HepG2 (cell line): ENCODE measurements at regions not wholly inside any gene's neighbourhood (a gene's known extent, or its start where the extent isn't known, plus 50 kb on each side); places are given as distances from the start of the nearest gene placed in this dataset.

Source experiments
- DNMT3B ChIP-seq: conservative IDR thresholded peaks from 2 replicates; pipeline ENCODE4 v1.6.1; 2016; ENCODE audit warnings: missing biosample characterization, control low read depth
- FOXJ3 ChIP-seq: sonication (generic); formaldehyde crosslinking; IDR thresholded peaks from 2 replicates; pipeline ENCODE4 v1.4.0; 2020; ENCODE audit warnings: missing genetic modification reagents, mild to moderate bottlenecking, borderline replicate concordance
- MEIS1 ChIP-seq: sonication (generic); formaldehyde crosslinking; IDR thresholded peaks from 2 replicates; pipeline ENCODE4 v1.9.0; 2021; ENCODE audit warnings: mild to moderate bottlenecking, missing genetic modification reagents, moderate library complexity, borderline replicate concordance
- MYC ChIP-seq: sonication (generic); formaldehyde crosslinking; IDR thresholded peaks from 2 replicates; pipeline ENCODE4 v1.9.0; 2021; ENCODE audit warnings: missing genetic modification reagents, borderline replicate concordance
- NONO ChIP-seq, 2 experiments: fragments of 450-650 bp in 1 of 2; sonication (generic) in 1 of 2; formaldehyde crosslinking in 1 of 2; IDR thresholded peaks in 1 of 2; conservative IDR thresholded peaks in 1 of 2; 2 replicates each; pipeline versions ENCODE4 v1.6.1 to v1.8.0; 2017 to 2022; ENCODE audit warnings: mild to moderate bottlenecking in 1 of 2, missing genetic modification reagents in 1 of 2, moderate library complexity in 1 of 2
- PPARG ChIP-seq: conservative IDR thresholded peaks from 2 replicates; pipeline ENCODE4 v1.6.1; 2016; ENCODE audit warnings: missing biosample characterization, missing genetic modification reagents
- PRMT3 ChIP-seq: sonication (generic); formaldehyde crosslinking; IDR thresholded peaks from 2 replicates; pipeline ENCODE4 v1.8.1; 2022; ENCODE audit warnings: low read depth, mild to moderate bottlenecking, moderate library complexity, missing genetic modification reagents, borderline replicate concordance
- ZFP1 ChIP-seq: IDR thresholded peaks from 2 replicates; pipeline ENCODE4 v1.6.1; 2016
- ZNF180 ChIP-seq: sonication (generic); formaldehyde crosslinking; IDR thresholded peaks from 2 replicates; pipeline ENCODE4 v1.4.0; 2020; ENCODE audit warnings: low read depth, missing genetic modification reagents, borderline replicate concordance
- ZNF260 ChIP-seq: sonication (generic); formaldehyde crosslinking; IDR thresholded peaks from 2 replicates; pipeline ENCODE4 v1.4.0; 2020; ENCODE audit warnings: missing genetic modification reagents, low read depth, mild to moderate bottlenecking, borderline replicate concordance
- ZNF282 ChIP-seq: fragments of 450-650 bp; IDR thresholded peaks from 2 replicates; pipeline ENCODE4 v1.6.1; 2018; ENCODE audit not compliant: partially characterized antibody
- ZNF292 ChIP-seq: sonication (generic); formaldehyde crosslinking; IDR thresholded peaks from 2 replicates; pipeline ENCODE4 v1.8.1; 2022; ENCODE audit warnings: mild to moderate bottlenecking, low read depth, missing genetic modification reagents, borderline replicate concordance
- ZNF343 ChIP-seq: sonication (generic); formaldehyde crosslinking; IDR thresholded peaks from 2 replicates; pipeline ENCODE4 v1.4.0; 2020; ENCODE audit warnings: mild to moderate bottlenecking, missing genetic modification reagents
- ZNF431 ChIP-seq: sonication (generic); formaldehyde crosslinking; IDR thresholded peaks from 2 replicates; pipeline ENCODE4 v1.9.0; 2022; ENCODE audit warnings: missing genetic modification reagents, low read depth, mild to moderate bottlenecking, borderline replicate concordance
- ZNF562 ChIP-seq: sonication (generic); formaldehyde crosslinking; IDR thresholded peaks from 2 replicates; pipeline ENCODE4 v1.8.0; 2022; ENCODE audit warnings: missing genetic modification reagents, borderline replicate concordance
- TF ChIP-seq, protein P1 (sequence below): sonication (generic); formaldehyde crosslinking; IDR thresholded peaks from one replicate; pipeline ENCODE4 v1.5.1; 2020; ENCODE audit warnings: mild to moderate bottlenecking, missing genetic modification reagents; ENCODE audit errors: not compliant biosample characterization
- TF ChIP-seq, protein P2 (sequence below): sonication (generic); formaldehyde crosslinking; IDR thresholded peaks from 2 replicates; pipeline ENCODE4 v1.4.0; 2020; ENCODE audit warnings: missing genetic modification reagents

DNA sequence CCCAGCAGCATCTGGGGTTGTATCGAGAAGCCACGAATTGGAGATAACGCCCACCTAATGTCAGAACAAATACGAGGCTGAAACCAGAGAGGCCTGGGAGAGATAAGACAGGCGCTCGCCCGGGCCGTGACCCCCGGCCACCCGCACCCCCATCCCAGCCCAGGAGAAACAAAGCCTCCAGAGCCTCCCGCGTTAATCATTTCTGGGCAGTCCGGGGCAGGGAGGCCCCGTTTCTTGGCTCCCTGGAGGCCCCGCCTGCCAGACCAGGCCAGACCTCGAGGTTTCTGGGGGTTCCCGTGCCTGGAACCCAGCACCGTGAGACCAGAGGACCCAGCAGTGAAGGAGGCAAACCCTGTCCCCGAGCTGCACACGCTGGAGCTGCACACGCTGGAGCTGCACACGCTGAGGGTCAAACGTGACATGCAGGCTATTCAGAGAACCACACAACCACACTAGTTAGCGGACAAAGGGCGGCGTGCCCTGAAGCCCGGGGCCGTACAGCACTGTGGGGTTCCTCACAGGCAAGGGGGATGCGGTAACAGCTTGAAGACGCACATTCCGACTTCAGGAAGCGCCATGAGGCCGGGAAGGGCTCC is 53.4 kb downstream of the FOXL3 start (continued):
- TF ChIP-seq PRMT3 (CRISPR knock-in tag) (no peak), DNMT3B (CRISPR knock-in tag) (no peak), ZNF180 (CRISPR knock-in tag) (no peak), ZFP1 (CRISPR knock-in tag) (no peak), MEIS1 (CRISPR knock-in tag) (no peak), FOXJ3 (CRISPR knock-in tag) (peak; percentile 59; the same call in 1 of the 2 replicates), ZNF562 (CRISPR knock-in tag) (no peak), PPARG (CRISPR knock-in tag) (no peak), ZNF431 (CRISPR knock-in tag) (no peak), ZNF292 (CRISPR knock-in tag) (no peak), ZNF260 (no peak), MYC (CRISPR knock-in tag) (no peak; the same call in 1 of the 2 replicates), ZNF343 (0 out of 2 replicates have a peak, but pooled peaks have one; percentile 18), NONO (IDR thresholded peaks at IDR 0.05) (no peak), NONO (CRISPR knock-in tag; conservative IDR thresholded peaks at IDR 0.05) (no peak), ZNF282 (no peak)
- TF ChIP-seq, protein P1, sequence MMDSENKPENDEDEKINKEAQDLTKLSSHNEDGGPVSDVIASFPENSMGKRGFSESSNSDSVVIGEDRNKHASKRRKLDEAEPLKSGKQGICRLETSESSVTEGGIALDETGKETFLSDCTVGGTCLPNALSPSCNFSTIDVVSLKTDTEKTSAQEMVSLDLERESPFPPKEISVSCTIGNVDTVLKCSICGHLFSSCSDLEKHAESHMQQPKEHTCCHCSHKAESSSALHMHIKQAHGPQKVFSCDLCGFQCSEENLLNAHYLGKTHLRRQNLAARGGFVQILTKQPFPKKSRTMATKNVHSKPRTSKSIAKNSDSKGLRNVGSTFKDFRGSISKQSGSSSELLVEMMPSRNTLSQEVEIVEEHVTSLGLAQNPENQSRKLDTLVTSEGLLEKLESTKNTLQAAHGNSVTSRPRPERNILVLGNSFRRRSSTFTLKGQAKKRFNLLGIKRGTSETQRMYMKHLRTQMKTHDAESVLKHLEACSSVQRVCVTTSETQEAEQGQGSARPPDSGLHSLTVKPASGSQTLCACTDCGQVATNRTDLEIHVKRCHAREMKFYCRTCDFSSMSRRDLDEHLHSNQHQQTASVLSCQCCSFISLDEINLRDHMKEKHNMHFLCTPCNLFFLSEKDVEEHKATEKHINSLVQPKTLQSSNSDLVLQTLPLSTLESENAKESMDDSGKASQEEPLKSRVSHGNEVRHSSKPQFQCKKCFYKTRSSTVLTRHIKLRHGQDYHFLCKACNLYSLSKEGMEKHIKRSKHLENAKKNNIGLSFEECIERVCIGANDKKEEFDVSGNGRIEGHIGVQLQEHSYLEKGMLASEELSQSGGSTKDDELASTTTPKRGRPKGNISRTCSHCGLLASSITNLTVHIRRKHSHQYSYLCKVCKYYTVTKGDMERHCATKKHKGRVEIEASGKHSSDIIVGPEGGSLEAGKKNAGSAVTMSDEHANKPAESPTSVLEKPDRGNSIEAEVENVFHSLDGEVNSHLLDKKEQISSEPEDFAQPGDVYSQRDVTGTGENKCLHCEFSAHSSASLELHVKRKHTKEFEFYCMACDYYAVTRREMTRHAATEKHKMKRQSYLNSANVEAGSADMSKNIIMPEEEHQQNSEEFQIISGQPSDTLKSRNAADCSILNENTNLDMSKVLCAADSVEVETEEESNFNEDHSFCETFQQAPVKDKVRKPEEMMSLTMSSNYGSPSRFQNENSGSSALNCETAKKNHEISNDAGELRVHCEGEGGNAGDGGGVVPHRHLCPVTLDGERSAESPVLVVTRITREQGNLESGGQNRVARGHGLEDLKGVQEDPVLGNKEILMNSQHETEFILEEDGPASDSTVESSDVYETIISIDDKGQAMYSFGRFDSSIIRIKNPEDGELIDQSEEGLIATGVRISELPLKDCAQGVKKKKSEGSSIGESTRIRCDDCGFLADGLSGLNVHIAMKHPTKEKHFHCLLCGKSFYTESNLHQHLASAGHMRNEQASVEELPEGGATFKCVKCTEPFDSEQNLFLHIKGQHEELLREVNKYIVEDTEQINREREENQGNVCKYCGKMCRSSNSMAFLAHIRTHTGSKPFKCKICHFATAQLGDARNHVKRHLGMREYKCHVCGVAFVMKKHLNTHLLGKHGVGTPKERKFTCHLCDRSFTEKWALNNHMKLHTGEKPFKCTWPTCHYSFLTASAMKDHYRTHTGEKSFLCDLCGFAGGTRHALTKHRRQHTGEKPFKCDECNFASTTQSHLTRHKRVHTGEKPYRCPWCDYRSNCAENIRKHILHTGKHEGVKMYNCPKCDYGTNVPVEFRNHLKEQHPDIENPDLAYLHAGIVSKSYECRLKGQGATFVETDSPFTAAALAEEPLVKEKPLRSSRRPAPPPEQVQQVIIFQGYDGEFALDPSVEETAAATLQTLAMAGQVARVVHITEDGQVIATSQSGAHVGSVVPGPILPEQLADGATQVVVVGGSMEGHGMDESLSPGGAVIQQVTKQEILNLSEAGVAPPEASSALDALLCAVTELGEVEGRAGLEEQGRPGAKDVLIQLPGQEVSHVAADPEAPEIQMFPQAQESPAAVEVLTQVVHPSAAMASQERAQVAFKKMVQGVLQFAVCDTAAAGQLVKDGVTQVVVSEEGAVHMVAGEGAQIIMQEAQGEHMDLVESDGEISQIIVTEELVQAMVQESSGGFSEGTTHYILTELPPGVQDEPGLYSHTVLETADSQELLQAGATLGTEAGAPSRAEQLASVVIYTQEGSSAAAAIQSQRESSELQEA (CRISPR knock-in tag) = no peak
- TF ChIP-seq, protein P2, sequence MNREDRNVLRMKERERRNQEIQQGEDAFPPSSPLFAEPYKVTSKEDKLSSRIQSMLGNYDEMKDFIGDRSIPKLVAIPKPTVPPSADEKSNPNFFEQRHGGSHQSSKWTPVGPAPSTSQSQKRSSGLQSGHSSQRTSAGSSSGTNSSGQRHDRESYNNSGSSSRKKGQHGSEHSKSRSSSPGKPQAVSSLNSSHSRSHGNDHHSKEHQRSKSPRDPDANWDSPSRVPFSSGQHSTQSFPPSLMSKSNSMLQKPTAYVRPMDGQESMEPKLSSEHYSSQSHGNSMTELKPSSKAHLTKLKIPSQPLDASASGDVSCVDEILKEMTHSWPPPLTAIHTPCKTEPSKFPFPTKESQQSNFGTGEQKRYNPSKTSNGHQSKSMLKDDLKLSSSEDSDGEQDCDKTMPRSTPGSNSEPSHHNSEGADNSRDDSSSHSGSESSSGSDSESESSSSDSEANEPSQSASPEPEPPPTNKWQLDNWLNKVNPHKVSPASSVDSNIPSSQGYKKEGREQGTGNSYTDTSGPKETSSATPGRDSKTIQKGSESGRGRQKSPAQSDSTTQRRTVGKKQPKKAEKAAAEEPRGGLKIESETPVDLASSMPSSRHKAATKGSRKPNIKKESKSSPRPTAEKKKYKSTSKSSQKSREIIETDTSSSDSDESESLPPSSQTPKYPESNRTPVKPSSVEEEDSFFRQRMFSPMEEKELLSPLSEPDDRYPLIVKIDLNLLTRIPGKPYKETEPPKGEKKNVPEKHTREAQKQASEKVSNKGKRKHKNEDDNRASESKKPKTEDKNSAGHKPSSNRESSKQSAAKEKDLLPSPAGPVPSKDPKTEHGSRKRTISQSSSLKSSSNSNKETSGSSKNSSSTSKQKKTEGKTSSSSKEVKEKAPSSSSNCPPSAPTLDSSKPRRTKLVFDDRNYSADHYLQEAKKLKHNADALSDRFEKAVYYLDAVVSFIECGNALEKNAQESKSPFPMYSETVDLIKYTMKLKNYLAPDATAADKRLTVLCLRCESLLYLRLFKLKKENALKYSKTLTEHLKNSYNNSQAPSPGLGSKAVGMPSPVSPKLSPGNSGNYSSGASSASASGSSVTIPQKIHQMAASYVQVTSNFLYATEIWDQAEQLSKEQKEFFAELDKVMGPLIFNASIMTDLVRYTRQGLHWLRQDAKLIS (CRISPR knock-in tag) = no peak
